8988T (cell line): ENCODE measurements at regions not wholly inside any gene's neighbourhood (a gene's known extent, or its start where the extent isn't known, plus 50 kb on each side); places are given as distances from the start of the nearest gene placed in this dataset.
"Not testable (repeated sequence)": the region's sequence is repeated elsewhere in the genome, so short reads cannot be mapped to it uniquely, and the experiment has no call there.

Experiments
- DNase-seq: peaks from one replicate; pipeline ENCODE4 v3.0.0; 2011

DNA sequence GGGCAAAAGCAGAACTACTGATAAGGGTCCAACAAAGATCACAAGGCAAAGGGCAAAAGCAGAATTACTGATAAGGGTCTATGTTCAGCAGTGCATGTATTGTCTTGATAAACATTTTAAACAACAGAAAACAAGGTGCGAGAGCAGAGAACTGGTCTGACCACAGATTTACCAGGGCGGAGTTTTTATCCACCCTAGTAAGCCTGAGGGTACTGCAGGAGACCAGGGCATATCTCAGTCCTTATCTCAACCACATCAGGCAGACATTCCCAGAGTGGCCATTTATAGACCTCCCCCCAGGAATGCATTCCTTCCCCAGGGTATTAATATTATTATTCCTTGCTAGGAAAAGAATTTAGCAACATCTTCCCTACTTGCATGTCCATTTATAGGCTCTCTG lies 138.2 kb upstream of the EDNRB start:
- DNase-seq, result not testable (repeated sequence)

DNA sequence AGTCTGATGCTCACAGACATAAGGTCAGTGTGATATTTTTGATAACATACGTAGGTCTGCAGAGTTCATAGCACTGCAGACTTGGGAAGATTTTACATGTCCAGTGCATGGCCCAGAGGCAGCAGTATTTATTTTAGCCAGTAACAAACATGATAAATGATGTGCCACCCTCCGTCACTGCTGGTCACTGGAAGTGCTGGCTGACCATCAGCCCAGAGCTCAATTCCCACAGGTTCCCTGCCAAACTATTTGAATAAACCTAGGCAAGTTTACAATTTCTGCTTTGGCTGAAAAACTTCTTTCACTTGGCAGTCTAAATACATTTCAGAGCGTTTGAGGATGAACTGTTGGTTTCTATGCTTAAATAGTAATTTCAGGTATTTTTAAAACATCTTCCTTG lies 135.5 kb upstream of the EDNRB start:
- DNase-seq, result no peak

- no peak for DNase-seq
Observed at GRCh38 chr13:78047151-78047550, 128.5 kb upstream of the EDNRB start.

- no peak for DNase-seq
Observed at GRCh38 chr13:78046331-78046730, 127.7 kb upstream of the EDNRB start.

- no peak for DNase-seq
Observed at GRCh38 chr13:78045916-78046315, 127.3 kb upstream of the EDNRB start.

GRCh38 chr13:78041366-78041765 lies 122.7 kb upstream of the EDNRB start:
- not testable (repeated sequence) for DNase-seq

- DNase-seq, result no peak
Observed at GRCh38 chr13:78040205-78040830, 121.7 kb upstream of the EDNRB start.

GRCh38 chr13:78036841-78037240 lies 118.2 kb upstream of the EDNRB start:
- DNase-seq, result no peak

GRCh38 chr13:78035500-78035899 lies 116.9 kb upstream of the EDNRB start:
- no peak for DNase-seq

GRCh38 chr13:78033509-78033908 lies 114.9 kb upstream of the EDNRB start:
- no peak for DNase-seq

- no peak for DNase-seq
Observed at GRCh38 chr13:78032132-78032531, 113.5 kb upstream of the EDNRB start.

GRCh38 chr13:78030341-78030896 lies 111.8 kb upstream of the EDNRB start:
- DNase-seq, result no peak

- DNase-seq, result no peak
Observed at GRCh38 chr13:78029901-78030300, 111.3 kb upstream of the EDNRB start.

DNA sequence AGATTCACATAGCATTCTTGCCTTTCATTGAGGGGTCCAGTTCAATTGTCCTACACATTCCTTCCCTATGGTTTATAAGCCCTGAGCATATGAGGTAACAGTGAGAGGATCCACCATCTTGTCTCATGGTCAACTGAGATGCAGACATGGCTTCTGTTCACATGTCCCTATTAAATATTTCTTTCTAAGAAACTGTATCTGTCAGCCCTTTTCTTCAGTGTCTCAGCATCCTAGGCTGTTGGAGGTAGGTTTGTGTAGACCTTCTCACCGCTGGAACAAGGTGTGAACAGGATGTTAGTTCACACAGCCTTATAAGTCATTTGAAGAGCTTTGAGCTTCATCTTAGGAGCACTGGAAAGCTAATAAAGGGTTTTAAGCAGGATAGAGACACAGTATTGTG lies 110.3 kb upstream of the EDNRB start:
- no peak for DNase-seq

DNA sequence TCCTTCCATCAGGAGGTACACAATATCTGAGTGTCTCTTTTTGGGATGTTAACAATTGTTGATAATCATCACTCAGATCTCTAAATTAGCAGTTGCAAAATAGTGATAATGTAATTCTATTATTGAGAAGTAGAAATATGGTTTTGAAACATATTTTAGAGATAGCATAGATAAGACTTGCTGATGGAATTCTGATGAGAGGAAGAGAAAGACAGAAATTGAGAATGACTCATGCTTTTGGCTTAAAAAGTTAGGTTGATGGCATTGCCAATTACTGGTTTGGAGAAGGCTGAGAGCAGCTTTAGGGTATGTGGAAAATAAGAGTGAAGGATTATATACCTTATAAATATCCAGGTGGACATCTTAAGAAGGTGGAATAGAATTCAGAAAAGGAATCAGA lies 106.4 kb upstream of the EDNRB start:
- no peak for DNase-seq

DNA sequence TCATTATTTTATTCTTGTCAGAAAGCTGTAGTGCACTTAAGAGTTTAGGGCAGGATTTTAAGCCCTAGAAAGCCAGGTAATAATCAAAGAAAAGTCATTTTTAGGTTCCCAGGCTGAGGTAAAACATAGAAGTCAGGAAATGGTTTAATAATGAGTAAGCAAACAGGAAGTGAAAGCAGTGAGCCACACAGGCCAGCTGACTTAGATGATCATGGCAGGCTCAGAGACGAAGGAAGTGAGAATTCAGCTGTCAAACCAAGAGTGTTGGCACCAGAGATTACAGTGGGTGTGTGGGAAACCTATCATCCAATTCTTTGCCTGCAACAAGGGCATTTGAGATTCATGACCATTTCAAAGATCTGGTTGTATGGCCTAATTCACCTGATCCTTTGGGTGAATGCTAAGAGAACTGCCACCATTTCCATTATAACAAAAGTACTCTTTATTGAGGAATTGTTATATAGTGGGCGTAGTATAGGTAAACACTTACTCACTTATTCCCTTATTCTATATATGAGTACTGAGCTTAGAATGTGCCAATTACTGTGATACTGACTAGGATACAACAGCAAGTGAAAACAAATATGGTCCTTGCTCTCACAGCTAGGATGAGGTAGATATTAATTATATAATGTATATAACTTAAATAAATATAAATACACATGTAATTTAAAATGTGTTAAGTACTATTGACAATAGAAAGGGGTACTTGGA lies 103.7 kb upstream of the EDNRB start:
- no peak for DNase-seq

DNA sequence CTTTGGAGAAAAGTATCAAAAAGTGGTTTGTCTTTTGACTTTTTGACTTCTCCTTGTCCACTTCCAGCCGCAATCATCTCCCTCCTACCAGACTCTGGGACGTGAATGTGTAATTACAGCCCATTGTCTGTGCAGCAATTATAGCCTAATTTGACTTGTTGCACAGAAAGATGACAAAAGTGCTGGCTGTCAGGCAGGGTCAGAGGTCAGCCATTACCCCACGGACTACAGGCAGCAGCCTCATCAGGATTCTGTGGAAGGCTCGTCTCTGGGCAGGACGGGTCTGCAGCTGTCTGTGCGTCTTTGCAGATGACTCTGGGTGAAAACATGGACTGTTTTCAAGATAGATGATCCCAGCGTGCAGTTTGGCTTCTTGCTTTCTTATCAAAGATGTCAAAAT lies 102.2 kb upstream of the EDNRB start:
- DNase-seq, result no peak

DNA sequence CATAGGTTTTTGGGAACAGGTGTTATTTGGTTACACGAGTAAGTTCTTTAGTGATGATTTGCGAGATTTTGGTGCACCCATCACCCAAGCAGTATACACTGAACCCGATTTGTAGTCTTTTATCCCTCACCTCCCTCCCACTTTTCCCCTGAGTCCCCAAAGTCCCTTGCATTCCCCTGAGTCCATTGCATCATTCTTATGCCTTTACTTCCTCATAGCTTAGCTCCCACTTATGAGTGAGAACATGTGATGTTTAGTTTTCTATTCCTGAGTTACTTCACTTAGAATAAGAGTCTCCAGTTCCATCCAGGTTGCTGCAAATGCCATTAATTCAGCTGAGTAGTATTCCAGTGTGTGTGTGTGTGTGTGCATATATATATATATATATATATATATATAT lies 97.2 kb upstream of the EDNRB start:
- no peak for DNase-seq

GRCh38 chr13:78012046-78012445 lies 93.4 kb upstream of the EDNRB start:
- DNase-seq, result no peak

GRCh38 chr13:78004821-78005220 lies 86.2 kb upstream of the EDNRB start:
- DNase-seq, result no peak

GRCh38 chr13:77999746-78000145 lies 81.1 kb upstream of the EDNRB start:
- DNase-seq, result no peak

DNA sequence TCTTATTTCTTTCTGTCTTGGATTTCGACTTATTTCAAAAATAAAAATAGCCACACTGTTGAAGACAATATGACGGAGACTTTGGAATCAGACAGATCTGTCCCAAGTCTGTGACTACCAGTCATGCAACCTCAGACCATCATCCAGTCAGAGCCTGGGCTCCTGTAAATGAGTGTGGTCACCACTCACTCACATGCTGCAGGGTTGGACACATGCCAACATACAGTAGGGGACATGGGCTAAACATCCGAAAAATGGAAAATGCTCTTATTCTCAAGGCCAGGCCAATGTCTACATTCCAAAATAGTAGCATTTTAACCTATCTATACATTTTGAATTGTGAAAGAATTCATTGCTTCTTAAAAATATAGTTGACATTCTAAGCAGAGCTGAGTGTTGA lies 75.5 kb upstream of the EDNRB start:
- DNase-seq, result no peak

GRCh38 chr13:77991003-77991402 lies 72.4 kb upstream of the EDNRB start:
- DNase-seq, result no peak

DNA sequence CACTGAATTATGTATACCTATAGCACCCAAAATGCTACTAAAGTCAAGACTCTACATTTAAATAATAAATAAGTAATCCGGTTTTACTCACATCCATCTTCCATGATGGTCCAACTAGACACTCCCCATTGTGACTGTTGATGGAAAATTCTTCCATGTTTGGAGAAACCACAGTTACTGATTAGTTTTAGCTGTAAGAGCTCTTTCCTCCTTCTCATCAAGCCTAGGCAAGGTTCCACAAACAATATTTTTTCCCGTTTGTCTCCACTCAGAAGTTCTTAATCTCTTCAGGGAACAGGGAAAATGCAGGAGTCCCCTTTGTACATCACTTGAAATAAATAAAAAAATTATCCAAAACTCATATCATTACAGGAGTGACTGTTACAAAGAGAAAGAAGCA lies 70.7 kb upstream of the EDNRB start:
- DNase-seq, result no peak

GRCh38 chr13:77988355-77988754 lies 69.7 kb upstream of the EDNRB start:
- DNase-seq, result no peak
